Right kidney (tissue), 1 donor: ENCODE measurements at regions not wholly inside any gene's neighbourhood (a gene's known extent, or its start where the extent isn't known, plus 50 kb on each side); places are given as distances from the start of the nearest gene placed in this dataset.
"Not testable (repeated sequence)": the region's sequence is repeated elsewhere in the genome, so short reads cannot be mapped to it uniquely, and the experiment has no call there.

Experiments used
- DNase-seq: peaks from one replicate; pipeline ENCODE4 v3.0.0-alpha.2; 2016

DNA sequence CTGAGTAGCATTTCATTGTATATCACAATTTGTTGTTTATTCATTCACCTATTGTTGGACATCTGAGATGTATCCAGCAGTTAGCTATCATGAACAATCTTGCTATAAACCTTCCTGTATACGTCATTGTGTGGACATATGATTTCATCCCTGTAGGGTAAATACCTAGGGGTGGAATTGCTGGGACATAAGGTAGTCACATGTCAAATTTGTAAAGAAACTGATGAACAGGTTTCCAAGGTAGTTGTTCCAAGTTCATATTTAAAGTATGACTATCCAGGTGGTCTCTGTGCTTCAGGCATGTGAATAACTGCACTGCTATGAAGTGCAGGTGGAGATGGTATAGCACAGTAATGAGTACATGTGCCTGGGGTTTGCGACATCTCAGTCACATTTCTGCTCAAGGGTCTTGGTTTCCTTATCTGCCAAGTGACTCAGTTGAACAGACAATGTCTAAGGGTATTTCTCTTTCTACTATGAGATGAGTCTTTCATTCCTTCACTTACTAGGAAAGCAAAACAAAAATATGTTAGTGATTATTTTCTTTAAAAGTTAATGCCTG is 229.0 kb upstream of the HES1 start:
- DNase-seq = no peak

GRCh38 chr3:193908181-193908744 is 227.7 kb upstream of the HES1 start:
- no peak for DNase-seq

DNA sequence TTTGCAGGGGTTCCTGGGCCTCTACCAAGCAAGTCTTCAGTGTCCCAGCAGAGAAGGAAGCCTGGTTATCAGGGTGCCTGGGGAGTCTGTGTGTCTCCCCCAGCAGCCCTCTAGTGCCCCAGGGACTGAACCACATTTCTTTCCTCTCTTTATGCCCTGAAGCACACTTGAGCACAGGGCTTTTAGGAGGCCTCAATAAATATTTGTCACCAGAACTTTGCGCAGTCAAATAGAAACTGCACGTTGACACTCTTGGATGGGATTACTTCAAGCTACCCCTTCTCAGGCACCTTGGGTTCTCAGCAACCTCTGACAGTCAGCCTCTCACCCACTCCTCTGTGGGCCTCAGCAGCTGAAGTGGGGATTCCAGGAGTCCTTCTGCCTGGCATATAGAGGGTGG is 226.6 kb upstream of the HES1 start:
- no peak for DNase-seq

DNA sequence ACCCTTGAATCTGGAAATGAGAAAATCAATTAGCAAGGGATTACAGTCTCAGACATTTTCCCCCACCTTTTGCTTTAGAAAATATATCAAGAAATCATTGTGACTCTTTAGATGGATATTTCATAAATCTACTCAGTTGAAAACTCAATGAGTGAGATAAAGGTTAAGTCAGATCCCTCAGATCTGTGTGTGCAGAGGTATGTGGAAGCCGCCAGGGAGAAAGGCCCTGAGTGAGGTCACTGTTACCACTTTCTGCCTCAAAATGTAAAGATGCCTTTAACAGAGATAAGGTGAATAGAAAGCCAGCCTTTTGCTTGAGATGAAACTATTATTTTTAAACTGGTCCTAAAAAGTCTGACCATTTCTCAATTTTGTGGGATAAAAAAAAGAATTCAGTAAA is 225.6 kb upstream of the HES1 start:
- no peak for DNase-seq

GRCh38 chr3:193910886-193911738 is 224.8 kb upstream of the HES1 start:
- DNase-seq = no peak

GRCh38 chr3:193911784-193912340 is 224.1 kb upstream of the HES1 start:
- no peak for DNase-seq

- no peak for DNase-seq
These were observed 223.2 kb upstream of the HES1 start for GRCh38 chr3:193912621-193913178.

DNA sequence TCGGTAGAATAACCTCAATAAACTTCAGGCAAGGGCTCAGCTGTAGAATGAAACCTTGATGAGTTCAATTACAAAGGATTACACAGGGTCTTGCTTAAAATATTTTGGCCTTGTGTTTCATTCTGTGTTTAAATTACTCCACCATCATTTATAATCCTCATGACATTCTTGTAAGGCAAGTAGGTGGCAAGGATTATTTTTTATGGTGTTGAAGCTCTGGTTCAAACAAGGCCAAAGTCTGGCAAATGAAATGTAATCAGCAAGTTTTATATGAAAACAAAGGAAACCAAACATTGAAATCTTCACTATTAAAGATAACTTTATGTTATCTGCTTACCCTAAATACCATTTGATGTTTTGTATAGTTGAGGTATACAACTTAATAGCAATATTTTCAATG is 221.3 kb upstream of the HES1 start:
- DNase-seq = no peak

GRCh38 chr3:193915099-193915498 is 220.8 kb upstream of the HES1 start:
- no peak for DNase-seq

DNA sequence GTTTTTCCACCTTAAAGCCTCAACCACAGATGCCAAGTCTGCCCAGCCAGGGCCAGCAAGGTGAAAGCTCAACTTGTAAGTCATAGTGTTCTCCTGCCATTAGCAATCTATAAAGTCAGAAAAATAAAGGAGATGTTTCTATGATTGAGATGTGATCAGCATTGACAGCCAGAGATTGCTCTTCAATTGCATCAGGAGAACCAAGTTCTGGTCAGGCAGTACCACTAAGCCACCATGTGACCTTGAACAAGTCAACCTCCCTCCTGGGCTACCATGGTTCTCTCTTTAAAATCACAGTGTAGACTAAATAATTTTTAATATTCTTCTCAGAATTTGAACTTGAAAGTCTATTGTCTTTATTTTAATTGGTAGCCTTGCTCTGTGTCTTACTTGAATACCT is 220.3 kb upstream of the HES1 start:
- no peak for DNase-seq

- no peak for DNase-seq
These were observed 218.8 kb upstream of the HES1 start for GRCh38 chr3:193917158-193917557.

- DNase-seq = no peak
These were observed 214.5 kb upstream of the HES1 start for GRCh38 chr3:193921465-193921864.

DNA sequence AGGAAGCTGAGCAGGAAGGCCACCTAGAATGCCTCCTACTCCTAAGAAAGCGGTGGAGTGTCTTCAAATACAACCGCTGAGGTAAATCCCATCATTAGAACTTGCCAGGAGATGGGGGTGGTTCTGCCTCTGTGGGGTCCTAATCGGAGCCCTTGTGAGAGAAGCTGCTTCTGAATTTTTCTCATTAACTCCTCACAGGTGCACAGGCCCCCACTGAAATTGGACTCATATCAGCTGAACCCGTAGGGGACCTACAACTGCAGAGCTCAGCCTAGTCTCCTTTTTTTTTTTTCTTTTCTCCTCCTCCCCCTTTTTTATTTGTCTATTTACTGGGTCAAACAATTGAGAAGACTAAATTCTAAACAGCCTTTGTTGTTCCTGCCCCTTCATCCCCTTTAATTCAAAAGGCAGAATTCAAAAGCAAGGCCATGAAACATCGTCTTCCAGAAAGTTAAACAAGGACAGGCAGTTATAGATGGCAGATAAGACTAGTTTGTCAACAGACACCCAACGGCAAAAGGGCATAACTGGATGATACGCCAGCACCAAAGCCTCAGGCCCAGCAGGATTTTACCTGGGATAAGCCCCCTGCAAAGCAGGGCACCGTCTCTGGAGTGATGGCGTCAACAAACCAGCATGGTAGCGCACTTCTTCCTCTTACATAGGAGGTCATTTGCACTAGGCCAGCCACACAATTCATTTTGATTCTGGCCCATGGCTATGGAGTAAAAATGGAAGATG is 213.7 kb upstream of the HES1 start:
- no peak for DNase-seq

DNA sequence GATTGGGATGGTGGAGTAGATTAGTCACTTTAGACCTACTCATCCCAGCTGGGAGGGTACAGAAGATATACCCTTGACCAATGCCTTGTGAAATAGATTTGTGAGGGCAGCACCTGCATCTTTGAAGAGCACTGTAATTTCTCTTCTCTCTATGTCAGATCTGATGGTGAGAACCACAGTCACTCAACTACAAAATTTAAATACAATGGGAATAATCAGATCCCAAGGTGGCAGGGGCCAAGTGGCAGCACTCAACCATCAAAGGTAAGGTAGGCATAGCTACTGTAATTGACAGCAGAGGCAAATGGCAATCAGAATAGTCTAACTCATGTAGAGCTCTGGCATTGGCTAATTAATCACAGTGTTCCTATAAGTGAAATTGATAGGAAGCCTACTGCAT is 212.0 kb upstream of the HES1 start:
- not testable (repeated sequence) for DNase-seq

DNA sequence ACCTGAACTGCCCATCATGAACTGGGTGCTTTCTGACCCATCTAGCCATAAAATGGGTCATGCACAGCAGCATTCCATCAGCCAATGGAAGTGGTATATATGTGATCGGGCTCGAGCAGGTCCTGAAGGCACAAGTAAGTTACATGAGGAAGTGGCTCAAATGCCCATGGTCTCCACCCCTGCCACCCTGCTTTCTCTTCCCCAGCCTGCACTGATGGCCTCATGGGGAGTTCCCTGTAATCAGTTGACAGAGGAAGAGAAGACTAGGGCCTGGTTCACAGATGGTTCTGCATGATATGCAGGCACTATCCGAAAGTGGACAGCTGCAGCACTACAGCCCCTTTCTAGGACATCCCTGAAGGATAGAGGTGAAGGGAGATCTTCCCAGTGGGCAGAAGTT is 209.9 kb upstream of the HES1 start:
- DNase-seq = not testable (repeated sequence)

GRCh38 chr3:193927413-193928206 is 208.3 kb upstream of the HES1 start:
- not testable (repeated sequence) for DNase-seq

GRCh38 chr3:193928354-193929209 is 207.4 kb upstream of the HES1 start:
- DNase-seq = no peak

DNA sequence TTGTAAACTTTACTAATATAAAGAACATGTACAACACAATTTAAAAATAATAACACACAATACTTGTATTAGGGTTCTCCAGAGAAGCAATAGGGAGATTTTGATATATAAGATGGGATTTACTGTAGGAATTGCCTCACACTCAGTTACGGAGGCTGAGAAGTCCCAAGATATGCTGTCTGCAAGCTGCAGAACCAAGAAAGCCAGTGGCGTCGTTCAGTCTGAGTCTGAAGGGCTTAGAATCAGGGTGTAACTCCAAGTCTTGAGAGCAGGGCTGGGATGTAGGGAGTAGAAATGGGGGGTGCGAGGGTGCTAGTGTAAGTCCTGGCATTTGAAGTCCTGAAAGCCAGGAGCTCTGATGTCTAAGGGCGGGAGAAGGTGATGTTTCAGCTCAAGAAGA is 206.6 kb upstream of the HES1 start:
- no peak for DNase-seq

DNA sequence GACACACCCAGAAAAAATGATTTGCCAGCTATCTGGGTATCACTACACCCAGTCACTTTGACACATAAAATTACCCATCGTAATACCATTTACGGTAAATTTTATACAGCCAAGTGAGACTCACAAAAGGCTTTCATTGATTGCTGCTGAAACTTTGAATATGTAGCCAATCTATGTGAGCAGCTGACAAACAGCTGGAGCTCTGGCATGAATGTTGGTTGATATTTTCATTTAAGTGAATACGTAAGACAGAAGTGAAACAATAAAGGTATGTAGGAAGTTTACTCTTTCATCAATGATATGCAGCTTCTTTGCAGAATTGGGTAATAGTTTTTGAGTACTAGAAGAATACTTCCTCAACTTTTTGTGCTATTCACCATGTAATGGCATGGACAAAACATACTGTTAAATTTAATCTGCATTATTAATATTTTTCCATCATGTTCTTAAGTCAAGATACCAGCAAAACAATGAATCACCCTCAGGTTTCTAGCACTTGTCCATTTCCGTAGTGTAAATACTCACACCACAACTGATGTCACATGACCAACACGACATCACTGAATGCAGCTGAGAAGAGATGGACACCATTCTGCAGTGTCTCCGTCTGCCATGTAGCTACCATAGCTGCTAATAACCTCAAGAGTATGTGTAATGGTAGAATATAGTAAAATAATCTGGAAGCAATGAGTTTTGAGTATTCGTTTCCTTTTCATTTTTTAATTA is 205.9 kb upstream of the HES1 start:
- no peak for DNase-seq

GRCh38 chr3:193932136-193932535 is 203.8 kb upstream of the HES1 start:
- DNase-seq = no peak
